ENCODE measurements at regions not wholly inside any gene's neighbourhood (a gene's known extent, or its start where the extent isn't known, plus 50 kb on each side); places are given as distances from the start of the nearest gene placed in this dataset.

DNA sequence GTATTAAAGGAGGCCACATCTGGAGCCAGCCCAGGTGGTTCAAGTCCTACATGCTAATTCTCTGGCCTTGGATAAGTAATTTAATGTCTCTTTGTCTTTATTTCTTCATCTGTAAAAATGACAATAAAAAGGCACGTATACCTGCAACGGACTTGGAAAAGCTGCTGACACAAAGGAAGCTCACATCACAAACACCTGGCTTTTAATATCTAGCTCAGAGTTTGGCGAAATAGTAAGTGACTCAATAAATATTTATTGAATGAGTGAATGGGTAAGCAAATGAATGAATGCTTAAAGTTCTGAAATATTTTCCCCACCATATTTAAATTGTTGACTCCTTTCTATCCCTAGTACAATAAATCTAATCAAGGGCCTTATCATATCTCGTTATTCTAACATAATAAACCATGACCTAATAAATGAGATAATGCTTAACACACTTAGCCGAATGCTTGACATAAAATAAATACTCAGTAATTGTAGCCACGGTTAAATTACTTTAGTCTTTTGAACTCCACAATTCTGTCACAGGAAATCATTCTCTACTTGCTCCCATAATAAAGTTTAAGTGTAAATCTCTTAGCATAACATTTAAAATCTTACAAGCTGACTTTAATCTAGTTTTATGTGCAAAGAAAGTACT is 74.7 kb upstream of the PALMD start:
- no peak for DNase-seq (ENCODE audit: low read depth in 2 of 2)

DNA sequence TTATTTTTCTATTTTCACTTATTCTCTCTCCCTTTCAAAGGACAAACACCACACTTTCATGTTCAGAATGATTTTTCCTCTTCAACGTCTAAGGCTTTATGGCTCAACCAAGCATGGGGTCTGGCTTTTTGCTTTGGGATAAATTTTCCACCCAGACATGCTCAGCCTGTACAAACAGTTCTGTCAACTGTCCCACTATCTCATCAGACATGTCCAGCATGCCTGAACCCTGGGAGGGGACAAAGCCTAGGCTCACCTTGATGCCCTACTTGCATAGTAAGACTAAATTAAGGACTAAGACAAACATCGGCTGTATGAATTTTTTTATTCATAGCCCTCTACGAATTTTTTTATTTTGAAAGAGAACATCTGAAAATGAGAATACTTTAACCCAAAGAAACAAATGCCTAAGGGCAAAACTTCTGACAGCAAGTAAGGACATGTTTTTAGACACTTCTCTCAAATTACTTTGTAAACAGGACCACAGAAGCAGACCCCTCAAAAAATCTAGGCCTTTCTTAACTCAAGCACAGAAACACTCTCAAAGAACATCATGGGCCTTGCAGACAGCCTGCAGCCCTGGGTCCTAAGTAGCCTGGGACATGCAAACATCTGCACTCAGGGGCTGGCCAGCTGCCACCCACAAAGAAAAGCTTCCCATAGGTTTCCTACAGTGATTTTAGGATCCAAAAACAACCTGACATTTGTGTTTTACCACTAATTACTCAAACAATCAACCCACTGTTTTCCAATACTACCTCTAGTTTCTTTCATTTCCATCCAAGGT is 72.3 kb upstream of the PALMD start:
- DNase-seq (ENCODE audit: low read depth in 2 of 2): no peak

DNA sequence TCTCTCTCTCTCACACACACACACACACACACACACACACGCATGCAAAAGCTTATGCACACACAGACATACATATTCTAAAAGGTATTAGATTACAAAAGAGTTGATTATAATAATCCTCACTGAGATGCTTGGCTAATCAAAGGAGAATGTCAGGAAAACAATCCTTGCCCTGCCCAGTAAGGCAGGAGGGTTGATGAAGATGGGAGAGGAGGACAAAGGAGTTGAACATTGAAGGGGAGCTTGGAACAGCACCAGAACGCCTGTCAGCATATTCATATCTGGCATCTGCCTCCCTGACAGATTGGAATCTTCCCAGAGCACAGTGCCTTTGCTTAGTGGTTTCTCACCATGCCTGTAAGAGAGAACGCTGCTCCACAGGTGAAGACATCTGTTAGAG is 68.6 kb upstream of the PALMD start:
- DNase-seq (ENCODE audit: low read depth in 2 of 2): no peak

DNA sequence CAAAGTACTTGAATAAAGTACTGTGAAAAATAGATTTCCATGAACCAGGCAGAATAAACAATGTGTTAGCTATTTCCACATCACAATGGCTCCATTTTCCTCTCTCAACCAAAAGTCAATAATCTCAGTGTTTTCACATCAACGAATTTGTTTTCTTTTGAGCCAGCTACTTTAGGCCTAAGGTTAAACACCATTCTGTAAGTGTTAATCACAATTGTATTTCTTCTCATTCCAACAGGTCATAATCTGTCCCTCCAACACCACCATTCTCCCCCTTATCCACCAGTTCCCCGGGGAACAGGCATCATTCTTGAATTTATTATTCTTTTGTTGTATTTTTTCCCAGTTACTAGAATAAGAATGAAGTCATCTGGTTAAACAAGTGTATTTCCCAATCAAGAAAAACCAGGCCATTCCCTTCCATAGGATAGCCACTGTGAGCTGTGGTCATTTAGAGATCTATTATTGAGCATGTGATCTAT is 66.2 kb upstream of the PALMD start:
- no peak for DNase-seq (ENCODE audit: low read depth in 2 of 2)

DNA sequence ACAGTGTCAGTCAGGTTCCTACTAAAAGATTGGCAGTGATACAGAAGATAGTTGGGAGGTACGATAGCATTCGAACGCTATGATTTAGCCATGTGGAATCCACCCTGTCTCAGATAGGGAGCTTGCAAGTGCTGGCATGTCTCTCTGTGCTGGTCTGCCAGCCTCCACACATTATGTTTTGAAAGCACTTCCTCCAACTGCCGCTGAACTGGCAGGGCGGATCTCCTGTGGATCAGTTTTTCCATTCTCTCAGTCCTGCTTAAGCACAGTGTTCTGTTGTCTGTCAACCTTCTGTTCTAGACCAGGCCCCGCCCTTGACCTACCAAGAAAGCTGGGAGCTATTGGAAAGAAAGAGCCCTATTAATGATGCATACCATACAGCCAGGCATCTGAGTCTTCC is 65.5 kb upstream of the PALMD start:
- no peak for DNase-seq (ENCODE audit: low read depth in 2 of 2)

DNA sequence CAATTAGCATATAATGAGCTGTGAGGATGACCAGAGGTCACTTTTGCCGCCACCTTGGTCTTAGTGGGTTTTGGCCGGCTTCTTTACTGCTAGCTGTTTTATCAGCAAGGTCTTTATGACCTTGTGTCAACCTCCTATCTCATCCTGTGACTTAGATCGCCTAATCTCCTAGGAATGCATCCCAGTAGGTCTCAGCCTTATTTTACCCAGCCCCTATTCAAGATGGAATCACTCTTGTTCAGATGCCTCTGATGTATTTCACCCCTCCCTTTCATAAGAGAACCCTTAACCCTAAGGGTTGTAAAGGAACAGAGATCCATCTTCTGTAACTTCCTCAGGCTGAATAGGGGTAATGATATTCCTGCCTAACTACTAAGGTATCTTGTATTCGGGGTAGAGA is 58.9 kb upstream of the PALMD start:
- no peak for DNase-seq (ENCODE audit: low read depth in 2 of 2)

DNA sequence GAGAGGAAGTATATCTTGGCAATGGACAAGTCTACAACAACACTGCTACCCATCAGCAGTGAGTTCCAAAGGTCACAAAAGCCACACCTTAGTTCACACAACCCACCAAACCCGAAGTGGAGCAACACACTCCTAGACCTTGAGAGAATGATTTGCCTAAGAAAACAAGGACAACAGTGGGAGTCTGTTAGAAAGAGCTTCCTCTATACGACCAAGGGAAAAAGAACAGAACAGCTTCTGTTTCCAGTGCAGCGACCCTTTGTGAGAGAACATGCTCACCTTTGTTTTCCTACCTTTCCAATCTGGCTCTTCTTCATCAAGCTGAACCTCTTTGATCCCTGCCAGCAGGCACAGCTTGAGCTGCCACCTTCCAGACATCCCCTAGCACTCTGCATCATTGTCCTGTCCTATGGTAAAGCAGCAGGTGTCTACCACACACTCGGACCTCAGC is 56.7 kb upstream of the PALMD start:
- no peak for DNase-seq (ENCODE audit: low read depth in 2 of 2)

DNA sequence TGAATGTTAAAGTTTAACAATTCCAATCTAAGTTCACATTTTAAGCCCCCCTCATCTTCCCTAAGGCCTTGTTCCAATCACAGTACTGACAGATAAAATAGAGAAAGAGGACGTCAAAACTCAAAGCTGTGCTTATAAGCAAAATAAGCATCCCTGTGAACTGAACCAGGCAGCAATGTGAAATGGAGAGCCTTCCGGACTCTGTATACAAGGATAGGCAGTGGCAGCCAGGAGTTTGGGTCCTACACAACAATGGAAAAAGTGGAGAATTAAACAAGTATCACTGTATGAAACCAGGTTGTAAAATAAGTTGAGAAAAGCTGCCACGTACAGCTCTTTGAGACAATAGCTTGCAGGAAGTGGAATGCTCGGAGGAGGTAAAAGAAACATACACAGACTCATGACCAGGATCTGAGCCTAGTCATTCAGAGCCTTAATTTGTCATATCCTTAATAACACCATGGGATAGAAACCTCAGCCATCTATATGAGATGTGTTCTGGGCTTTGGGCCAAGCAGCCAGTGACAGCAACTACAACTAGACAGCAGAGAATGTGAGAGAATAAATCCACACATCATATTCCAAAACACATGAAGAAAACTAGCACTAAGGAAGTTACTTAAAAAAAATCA is 55.2 kb upstream of the PALMD start:
- peak; percentile 74 to 83 for DNase-seq (ENCODE audit: low read depth in 2 of 2)

DNA sequence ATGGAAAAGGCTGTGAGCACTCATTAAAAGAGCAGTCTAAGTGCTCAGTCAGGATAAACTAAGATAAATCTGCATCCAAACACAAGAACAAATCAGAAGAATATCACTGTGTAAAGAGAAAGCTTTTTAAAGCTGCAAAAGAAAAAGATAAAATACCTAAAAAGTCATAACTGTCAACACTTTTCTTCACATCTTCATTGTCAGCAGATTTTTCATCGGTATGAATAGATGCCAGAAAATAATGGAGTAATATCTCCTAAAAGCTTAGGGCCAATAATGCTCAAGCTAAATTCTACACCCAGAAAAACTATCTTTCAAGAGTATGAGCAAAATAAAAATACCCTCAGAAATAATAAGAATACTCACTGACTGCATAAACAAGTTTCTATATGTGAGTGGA is 54.0 kb upstream of the PALMD start:
- no peak for DNase-seq (ENCODE audit: low read depth in 2 of 2)

DNA sequence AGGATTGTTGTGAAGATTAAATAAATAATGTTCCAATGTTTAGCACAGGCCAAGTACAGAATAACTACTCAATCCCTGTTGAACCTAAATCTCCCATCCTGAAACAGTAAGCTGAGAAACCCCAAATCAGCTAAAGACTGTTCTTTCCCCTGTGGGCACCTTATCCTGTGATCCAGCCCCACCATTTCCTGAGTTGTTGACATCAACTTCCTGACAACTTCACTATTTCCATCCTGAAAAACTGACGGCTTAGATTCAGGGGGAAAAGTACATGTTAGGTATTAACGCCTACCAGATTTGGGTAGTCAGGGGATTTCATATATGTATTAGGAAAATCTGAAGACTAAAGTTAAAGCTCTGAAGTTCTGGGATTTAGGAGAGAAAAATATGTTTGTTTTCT is 51.7 kb upstream of the PALMD start:
- DNase-seq (ENCODE audit: low read depth in 2 of 2): no peak

DNA sequence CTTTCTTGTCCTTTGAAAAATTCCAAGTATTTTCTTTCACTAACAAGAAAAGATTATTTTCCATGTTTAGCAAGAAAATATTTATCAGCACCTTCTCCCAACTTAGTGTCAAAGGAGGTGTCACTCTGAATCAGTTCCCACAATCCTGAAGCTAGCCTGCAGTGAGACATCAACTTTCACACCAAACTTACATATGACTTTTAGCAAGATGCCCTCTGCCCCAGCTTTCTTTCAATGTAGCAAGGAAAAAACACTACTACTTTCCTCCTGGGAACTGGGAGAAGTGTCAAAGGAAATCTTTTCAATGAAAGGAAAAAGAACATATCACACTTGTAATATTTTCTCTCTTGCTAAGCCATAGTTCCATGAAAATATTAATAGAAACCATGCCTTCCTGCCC is 50.9 kb upstream of the PALMD start:
- no peak for DNase-seq (ENCODE audit: low read depth in 2 of 2)

DNA sequence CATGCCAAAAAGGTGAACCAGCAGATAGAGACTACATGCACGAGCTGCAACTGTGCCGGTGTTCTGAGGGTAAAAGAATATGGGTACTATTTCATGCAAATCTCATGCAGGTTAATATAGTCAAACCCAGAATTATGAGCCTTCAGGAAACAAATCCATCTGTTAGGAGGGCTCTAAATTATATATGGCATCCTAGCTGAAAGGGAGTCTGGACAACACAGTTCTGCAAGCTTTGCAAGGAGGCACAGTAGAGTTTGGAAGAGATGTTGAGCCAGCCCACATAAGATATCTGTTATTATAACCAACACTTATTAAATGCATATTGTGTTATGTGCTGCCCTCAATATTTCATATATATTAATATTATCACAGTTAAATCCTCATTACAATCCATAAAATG is 50.5 kb upstream of the PALMD start:
- DNase-seq (ENCODE audit: low read depth in 2 of 2): no peak

Data from fibroblast of skin of left biceps (primary cell).